HL-60 (cell line): ENCODE measurements at regions not wholly inside any gene's neighbourhood (a gene's known extent, or its start where the extent isn't known, plus 50 kb on each side); places are given as distances from the start of the nearest gene placed in this dataset.

Experiments
- DNase-seq, 2 experiments: peaks; one replicate each; pipeline ENCODE4 v3.0.0-alpha.2; 2010 to 2020; ENCODE audit warnings: low read depth in 1 of 2, low spot score in 1 of 2
- H3K27ac ChIP-seq: fragments of 250-450 bp; sonication (Bioruptor Pico); replicated peaks from 2 replicates; pipeline ENCODE4 v1.5.1; 2020; ENCODE audit warnings: mild to moderate bottlenecking, moderate library complexity
- H3K27me3 ChIP-seq: fragments of 250-450 bp; sonication (Bioruptor Pico); 2 replicates; pipeline ENCODE4 v1.5.1; 2021; ENCODE audit warnings: mild to moderate bottlenecking, moderate library complexity; ENCODE audit not compliant: insufficient read depth, poor library complexity, severe bottlenecking
- H3K4me3 ChIP-seq: replicated peaks from 2 replicates; pipeline ENCODE4 v1.5.1; 2011; ENCODE audit warnings: mild to moderate bottlenecking, control low read depth, low read length; ENCODE audit not compliant: insufficient read depth
- CTCF ChIP-seq: IDR thresholded peaks from one replicate; pipeline ENCODE4 v1.5.1; 2011; ENCODE audit warnings: low read length, control low read depth, inconsistent platforms; ENCODE audit not compliant: insufficient read depth
- GABPA ChIP-seq: IDR thresholded peaks from 2 replicates; pipeline ENCODE4 v1.6.1; 2012; ENCODE audit warnings: low read depth
- POLR2AphosphoS5 ChIP-seq: IDR thresholded peaks from 2 replicates; pipeline ENCODE4 v1.6.1; 2012; ENCODE audit warnings: low read depth
- REST ChIP-seq: IDR thresholded peaks from 2 replicates; pipeline ENCODE4 v1.6.1; 2012; ENCODE audit warnings: low read depth; ENCODE audit not compliant: insufficient replicate concordance
- SPI1 ChIP-seq: IDR thresholded peaks from 2 replicates; pipeline ENCODE4 v1.6.1; 2012; ENCODE audit warnings: low read depth, mild to moderate bottlenecking, borderline replicate concordance

GRCh38 chr22:27687984-27688545, 113.5 kb downstream of the MN1 start:
- TF ChIP-seq CTCF (no peak), REST (no peak), POLR2AphosphoS5 (no peak), GABPA (no peak), SPI1 (no peak)
- H3K4me3 ChIP-seq = no peak overlapping the region
- no peak overlapping the region for H3K27ac ChIP-seq
- DNase-seq = no peak
- H3K27me3 ChIP-seq = peaks cover 2% of the 10 kb centered on the region

GRCh38 chr22:27689664-27690063, 111.9 kb downstream of the MN1 start:
- DNase-seq = no peak
- peaks cover 2% of the 10 kb centered on the region for H3K27me3 ChIP-seq
- no peak overlapping the region for H3K27ac ChIP-seq
- no peak overlapping the region for H3K4me3 ChIP-seq
- TF ChIP-seq REST = no peak
- no peak for TF ChIP-seq SPI1
- no peak for TF ChIP-seq CTCF
- TF ChIP-seq POLR2AphosphoS5 = no peak
- TF ChIP-seq GABPA = no peak

GRCh38 chr22:27690599-27690998, 111.0 kb downstream of the MN1 start:
- no peak for DNase-seq
- TF ChIP-seq POLR2AphosphoS5 = no peak
- peaks cover 2% of the 10 kb centered on the region for H3K27me3 ChIP-seq
- no peak overlapping the region for H3K4me3 ChIP-seq
- no peak overlapping the region for H3K27ac ChIP-seq

- Histone ChIP-seq H3K4me3 (no peak overlapping the region), H3K27me3 (peaks cover 2% of the 10 kb centered on the region), H3K27ac (no peak overlapping the region)
- no peak for DNase-seq
- TF ChIP-seq GABPA = no peak
- TF ChIP-seq SPI1 = no peak
- no peak for TF ChIP-seq POLR2AphosphoS5
- TF ChIP-seq CTCF = no peak
- no peak for TF ChIP-seq REST
Measured at GRCh38 chr22:27692243-27692642, 109.3 kb downstream of the MN1 start.
